H1 (cell line): ENCODE measurements at regions not wholly inside any gene's neighbourhood (a gene's known extent, or its start where the extent isn't known, plus 50 kb on each side); places are given as distances from the start of the nearest gene placed in this dataset.

Experiments
- MAFK ChIP-seq: IDR thresholded peaks from 2 replicates; pipeline ENCODE4 v1.6.1; 2012; ENCODE audit warnings: low read depth, mild to moderate bottlenecking, improper control_type of control experiment, low read length
- TF ChIP-seq, protein P1 (sequence below), 3 experiments: IDR thresholded peaks; 1 replicate in 2 of 3; 2 replicates in 1 of 3; pipeline versions ENCODE4 v1.5.1 to v1.6.1; 2011; ENCODE audit warnings: low read length in 3 of 3, mild to moderate bottlenecking in 3 of 3, inconsistent platforms in 2 of 3, low read depth in 1 of 3, moderate library complexity in 1 of 3; ENCODE audit not compliant: insufficient read depth in 1 of 3; ENCODE audit errors: control extremely low read depth in 1 of 3

DNA sequence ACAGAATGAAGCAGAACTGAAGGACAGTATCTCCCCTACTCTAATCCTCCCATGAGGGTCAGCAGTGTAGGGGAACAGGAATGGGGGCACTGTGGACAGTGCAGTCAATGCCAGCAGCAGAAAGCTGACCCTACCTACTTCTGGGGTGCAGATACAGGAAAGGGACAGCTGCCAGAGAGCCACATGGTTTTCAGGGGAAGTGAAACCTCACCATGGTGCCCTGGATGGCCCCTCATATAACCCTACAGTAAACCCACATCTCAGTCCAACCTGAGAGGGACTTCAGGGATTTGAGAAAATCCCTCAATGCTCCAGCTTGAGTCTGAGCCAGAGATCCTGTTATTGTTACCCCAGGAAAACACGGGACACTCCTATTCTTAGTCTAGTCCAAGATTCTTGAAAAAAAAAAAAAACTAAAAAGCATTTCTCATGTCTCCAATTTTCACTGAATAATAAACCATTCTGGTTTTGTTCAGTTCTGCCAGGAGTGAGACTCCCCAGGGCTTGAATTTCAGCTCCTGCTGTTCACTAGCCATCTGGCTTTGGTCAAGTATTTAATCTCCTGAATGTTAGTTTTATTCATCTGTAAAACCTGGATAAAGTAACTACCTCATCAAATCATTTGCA, 511.6 kb upstream of the ARGLU1 start (continued):
- TF ChIP-seq, protein P1, sequence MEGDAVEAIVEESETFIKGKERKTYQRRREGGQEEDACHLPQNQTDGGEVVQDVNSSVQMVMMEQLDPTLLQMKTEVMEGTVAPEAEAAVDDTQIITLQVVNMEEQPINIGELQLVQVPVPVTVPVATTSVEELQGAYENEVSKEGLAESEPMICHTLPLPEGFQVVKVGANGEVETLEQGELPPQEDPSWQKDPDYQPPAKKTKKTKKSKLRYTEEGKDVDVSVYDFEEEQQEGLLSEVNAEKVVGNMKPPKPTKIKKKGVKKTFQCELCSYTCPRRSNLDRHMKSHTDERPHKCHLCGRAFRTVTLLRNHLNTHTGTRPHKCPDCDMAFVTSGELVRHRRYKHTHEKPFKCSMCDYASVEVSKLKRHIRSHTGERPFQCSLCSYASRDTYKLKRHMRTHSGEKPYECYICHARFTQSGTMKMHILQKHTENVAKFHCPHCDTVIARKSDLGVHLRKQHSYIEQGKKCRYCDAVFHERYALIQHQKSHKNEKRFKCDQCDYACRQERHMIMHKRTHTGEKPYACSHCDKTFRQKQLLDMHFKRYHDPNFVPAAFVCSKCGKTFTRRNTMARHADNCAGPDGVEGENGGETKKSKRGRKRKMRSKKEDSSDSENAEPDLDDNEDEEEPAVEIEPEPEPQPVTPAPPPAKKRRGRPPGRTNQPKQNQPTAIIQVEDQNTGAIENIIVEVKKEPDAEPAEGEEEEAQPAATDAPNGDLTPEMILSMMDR (IDR thresholded peaks at IDR 0.05; ENCODE audit: control extremely low read depth in 1 of 3, insufficient read depth in 1 of 3, low read depth in 1 of 3, low read length in 3 of 3), result no peak
- TF ChIP-seq MAFK, result no peak
